Choroid plexus epithelial cell (primary cell): ENCODE measurements at regions not wholly inside any gene's neighbourhood (a gene's known extent, or its start where the extent isn't known, plus 50 kb on each side); places are given as distances from the start of the nearest gene placed in this dataset.
A peak's percentile ranks its signal among the peaks of the same experiment; 100 is the strongest.

Source experiments
- DNase-seq: peaks from one replicate; pipeline ENCODE4 v3.0.0-alpha.2; 2010; ENCODE audit warnings: low read depth
- H3K4me3 ChIP-seq: 2 replicates; pipeline ENCODE4 v1.5.1; 2011; ENCODE audit warnings: low read depth, mild to moderate bottlenecking, control low read depth, low read length, moderate library complexity
- TF ChIP-seq, protein P1 (sequence below): conservative IDR thresholded peaks from 2 replicates; pipeline ENCODE4 v1.5.1; 2011; ENCODE audit warnings: low read depth, mild to moderate bottlenecking, control low read depth, inconsistent platforms, low read length, moderate library complexity

DNA sequence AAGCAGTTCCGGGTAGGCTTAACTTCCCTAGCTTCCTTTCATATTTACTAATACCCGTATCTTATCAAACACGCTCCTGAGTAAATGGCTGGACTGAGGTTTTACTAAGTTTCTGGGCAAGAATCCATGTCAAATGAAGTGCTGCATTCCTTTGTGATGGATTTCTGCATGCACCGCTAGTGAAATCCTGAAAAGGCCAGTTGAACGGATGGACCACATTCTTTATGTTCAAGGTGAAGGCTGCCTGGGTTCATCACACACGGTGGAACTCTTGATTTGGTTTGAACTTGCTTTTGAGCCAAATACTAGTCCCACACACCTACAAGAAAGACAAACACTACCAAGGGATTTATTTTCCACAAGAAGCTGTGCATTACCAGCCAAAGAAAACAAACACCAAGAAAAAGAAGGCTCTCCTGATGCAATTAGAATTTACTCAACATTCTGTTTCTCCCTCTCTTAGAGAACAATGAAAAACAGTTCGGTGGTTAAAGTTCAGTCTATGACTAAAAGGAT lies 255.0 kb upstream of the SEMA3C start:
- TF ChIP-seq, protein P1, sequence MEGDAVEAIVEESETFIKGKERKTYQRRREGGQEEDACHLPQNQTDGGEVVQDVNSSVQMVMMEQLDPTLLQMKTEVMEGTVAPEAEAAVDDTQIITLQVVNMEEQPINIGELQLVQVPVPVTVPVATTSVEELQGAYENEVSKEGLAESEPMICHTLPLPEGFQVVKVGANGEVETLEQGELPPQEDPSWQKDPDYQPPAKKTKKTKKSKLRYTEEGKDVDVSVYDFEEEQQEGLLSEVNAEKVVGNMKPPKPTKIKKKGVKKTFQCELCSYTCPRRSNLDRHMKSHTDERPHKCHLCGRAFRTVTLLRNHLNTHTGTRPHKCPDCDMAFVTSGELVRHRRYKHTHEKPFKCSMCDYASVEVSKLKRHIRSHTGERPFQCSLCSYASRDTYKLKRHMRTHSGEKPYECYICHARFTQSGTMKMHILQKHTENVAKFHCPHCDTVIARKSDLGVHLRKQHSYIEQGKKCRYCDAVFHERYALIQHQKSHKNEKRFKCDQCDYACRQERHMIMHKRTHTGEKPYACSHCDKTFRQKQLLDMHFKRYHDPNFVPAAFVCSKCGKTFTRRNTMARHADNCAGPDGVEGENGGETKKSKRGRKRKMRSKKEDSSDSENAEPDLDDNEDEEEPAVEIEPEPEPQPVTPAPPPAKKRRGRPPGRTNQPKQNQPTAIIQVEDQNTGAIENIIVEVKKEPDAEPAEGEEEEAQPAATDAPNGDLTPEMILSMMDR = no peak
- peak overlapping the region; percentile 22 for H3K4me3 ChIP-seq
- peak; percentile 88 for DNase-seq

DNA sequence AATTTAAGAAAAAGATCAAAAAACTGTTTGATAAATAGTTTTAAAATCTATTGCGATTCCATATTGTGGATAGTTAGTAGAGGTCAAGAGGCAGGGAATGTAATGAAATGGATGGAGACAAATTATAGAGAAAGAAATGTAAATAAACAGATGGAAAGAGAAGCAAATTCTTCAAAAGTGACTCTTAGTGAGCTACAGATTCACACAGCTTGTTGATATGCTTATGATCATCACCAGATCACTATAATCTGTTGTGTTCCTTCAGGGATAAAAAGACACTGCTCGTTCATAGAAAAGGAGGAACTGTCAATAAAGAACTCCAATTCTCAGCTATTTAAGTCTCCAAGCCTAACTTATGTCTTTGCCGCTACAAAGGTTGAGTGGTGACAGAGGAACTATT lies 251.4 kb upstream of the SEMA3C start:
- DNase-seq = peak; percentile 54
- H3K4me3 ChIP-seq = no peak overlapping the region
- TF ChIP-seq, protein P1 = no peak

DNA sequence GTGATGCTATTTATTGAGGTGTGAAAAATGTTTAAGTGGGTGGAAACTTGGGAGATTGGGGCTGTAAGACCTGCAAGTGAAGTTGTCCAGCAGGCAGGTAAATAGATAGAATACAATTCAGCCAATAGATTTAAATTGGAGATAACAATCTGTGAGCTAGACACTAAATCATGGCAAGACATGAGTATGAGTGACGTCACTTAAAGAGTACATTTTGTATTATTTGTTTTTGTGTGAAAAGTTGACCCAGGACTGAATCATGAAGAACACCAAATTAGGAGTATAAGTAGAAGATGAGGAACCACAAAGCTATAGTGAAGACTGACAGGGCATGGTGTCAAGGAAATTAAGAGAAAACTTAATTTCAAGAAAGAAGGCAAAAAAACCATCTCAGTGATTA lies 249.1 kb upstream of the SEMA3C start:
- no peak for DNase-seq
- no peak overlapping the region for H3K4me3 ChIP-seq
- TF ChIP-seq, protein P1 = no peak

- DNase-seq = no peak
- H3K4me3 ChIP-seq = no peak overlapping the region
- TF ChIP-seq, protein P1 = no peak
Observed at GRCh38 chr7:81165070-81165469, 246.2 kb upstream of the SEMA3C start.

DNA sequence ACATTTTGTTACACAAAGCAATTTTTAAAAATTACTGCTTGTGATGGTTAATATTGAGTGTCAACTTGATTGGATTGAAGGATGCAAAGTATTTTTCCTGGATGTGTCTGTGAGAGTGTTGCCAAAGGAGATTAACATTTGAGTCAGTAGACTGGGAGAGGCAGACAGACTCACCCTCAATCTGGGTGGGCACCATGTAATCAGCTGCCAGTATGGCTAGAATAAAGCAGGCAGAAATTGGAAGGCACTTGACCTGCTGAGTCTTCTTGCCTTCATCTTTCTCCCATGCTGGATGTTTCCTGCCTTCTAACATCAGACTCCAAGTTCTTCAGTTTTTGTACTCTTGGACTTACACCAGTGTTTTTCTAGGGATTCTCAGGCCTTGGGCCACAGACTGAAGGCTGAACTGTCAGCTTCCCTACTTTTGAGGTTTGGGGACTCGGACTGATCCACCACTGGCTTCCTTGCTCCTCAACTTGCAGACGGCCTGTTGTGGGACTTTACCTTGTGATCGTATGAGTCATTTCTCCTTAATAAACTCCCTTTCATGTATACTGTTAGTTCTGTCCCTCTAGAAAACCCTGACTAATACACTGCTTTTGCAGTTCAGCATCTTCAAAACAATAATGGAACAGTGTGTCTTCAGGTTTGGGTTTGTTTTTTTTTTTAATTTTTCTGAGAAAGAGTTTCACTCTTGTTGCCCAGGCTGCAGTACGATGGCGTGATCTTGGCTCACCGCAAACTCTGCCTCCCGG lies 244.1 kb upstream of the SEMA3C start:
- DNase-seq = peak; percentile 73
- TF ChIP-seq, protein P1 = no peak
- no peak overlapping the region for H3K4me3 ChIP-seq

DNA sequence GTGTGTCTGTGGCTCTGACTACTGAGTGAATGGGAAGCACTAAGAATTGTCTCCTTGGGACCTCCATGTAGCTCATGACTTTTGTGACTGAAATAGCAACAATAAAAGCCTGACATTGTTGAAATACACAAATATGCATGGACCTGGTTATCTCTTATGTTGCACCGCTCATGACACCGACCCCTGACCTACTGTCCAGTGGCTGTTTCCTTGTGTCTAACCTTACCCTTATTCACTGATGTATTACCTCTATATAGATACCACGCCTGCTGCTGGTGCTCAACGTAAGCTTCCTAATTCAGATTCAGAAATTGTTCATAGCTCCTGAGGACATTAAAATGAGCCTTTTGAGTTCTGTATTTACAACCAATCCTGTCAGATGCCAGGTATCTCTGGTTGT lies 243.4 kb upstream of the SEMA3C start:
- no peak for DNase-seq
- H3K4me3 ChIP-seq = no peak overlapping the region
- TF ChIP-seq, protein P1 = no peak
